ENCODE measurements at regions not wholly inside any gene's neighbourhood (a gene's known extent, or its start where the extent isn't known, plus 50 kb on each side); places are given as distances from the start of the nearest gene placed in this dataset.

DNA sequence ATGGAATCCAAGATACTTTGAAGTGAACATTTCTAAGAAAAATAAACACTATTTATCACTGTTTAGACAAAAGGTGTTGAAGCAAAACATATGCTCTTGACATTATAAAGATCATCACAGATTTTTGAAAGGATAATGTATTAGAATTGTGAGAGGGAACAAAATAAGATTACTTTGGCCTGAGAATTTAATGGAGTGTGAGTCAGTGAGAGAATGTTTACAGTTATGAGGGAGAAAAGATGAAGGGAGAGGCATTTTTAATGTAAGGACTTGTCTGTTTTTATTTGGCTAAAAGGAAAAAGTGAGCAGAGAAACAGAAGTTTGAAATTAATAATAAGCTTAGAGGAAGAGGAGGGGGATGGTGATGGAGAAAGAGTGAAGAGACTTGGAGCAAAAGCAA is 1010.1 kb downstream of the EFNA5 start:
- TF ChIP-seq GATA2 (IDR thresholded peaks at IDR 0.05; ENCODE audit: low read depth, low read length) (no peak), GATA3 (IDR thresholded peaks at IDR 0.05; ENCODE audit: low read depth, low read length) (no peak)

DNA sequence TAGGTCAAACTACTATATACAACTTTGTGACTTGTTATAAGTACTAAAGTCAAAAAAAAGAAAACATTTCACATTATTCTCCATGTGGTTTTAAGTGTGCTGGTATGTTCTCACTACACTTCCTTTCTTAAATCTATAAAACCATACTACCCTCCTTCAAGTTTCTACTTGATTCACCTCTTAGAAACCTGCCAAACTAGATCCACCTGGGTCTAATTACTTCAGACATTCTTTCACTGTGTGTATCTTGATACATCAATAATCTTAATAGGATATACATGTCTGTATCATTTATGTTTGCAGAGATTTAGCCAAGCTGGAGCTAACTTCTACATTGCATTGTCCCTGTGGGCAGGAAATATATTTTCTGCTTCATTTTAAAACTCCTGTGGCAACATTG is 1012.6 kb downstream of the EFNA5 start:
- TF ChIP-seq GATA3 (IDR thresholded peaks at IDR 0.05; ENCODE audit: low read depth, low read length), result no peak
- TF ChIP-seq GATA2 (IDR thresholded peaks at IDR 0.05; ENCODE audit: low read depth, low read length), result no peak

DNA sequence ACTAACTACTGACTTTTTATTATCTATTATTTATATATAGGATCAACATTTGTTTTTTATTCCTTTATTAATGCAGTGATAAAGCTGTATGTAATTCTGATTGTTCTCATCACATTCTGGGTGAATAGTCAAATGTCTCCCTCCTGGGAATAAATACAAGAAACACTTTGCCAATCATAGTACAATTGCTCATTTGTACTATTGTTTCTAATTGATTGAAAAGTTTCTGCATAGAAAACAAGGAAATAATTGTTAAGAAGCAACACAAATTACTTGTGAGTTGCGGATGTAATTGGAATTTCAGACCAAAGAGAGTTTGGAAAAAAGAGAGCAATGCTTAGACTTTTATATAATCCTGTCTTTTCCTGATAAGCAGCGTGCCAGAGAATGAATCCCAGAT is 1013.9 kb downstream of the EFNA5 start:
- TF ChIP-seq GATA2 (IDR thresholded peaks at IDR 0.05; ENCODE audit: low read depth, low read length) (no peak), GATA3 (IDR thresholded peaks at IDR 0.05; ENCODE audit: low read depth, low read length) (no peak)

DNA sequence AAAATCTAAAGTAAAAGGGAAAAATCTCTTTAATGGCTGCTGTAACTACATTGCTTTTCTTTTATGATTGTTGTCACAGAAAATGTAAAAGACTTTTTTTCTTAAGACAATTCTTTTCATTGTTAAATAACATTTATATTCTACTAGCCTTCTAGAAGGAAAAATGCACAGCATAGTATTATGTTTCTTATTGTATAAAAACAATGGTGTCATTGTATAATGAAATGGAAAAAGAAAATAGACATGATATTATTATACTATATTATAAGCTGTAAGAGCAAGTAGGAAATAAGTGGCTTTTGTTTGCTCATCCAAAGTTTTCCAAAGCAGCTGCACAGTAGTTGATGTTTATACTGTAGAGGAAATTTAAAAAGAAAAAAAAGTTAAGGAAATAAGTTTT is 1021.7 kb downstream of the EFNA5 start:
- TF ChIP-seq GATA3 (IDR thresholded peaks at IDR 0.05; ENCODE audit: low read depth, low read length) (no peak), GATA2 (IDR thresholded peaks at IDR 0.05; ENCODE audit: low read depth, low read length) (no peak)

DNA sequence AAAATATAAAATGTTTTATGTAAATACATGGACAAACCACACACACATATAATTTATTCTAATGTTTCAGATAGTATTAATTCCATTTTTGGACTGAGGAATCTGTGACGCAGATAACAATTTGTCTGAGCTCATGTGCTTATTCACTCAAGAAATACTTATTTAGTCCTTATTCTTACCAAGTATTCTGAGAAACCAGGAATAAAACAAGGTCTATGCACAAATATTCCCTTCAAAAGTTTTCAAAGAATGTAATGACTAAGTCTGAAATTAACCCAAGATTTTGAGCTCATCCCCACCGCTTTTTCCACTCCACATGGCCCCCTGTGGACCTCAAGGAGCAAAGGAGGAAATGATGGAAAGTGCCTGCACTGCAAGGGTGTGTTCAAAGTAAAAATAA is 1022.3 kb downstream of the EFNA5 start:
- TF ChIP-seq GATA3 (IDR thresholded peaks at IDR 0.05; ENCODE audit: low read depth, low read length) (no peak), GATA2 (IDR thresholded peaks at IDR 0.05; ENCODE audit: low read depth, low read length) (no peak)

DNA sequence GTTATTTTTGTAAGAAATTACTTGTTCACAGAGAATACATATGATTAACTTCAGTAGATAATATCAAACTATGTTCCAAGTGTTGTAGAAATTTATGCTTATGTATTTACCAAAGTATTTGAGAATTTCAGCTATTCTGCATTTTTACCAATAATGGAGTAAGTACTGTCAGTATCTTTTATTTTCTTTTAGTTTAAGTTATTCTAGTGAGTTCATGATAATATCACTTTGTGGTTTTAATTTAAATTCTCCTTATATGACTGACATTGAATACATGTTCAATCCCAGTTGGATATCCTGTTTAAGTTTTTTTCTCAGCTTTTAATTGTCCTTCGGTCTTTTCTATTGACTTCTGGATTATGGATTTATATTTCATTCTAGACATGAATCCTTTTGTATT is 1024.6 kb downstream of the EFNA5 start:
- no peak for TF ChIP-seq GATA2 (IDR thresholded peaks at IDR 0.05; ENCODE audit: low read depth, low read length)
- TF ChIP-seq GATA3 (IDR thresholded peaks at IDR 0.05; ENCODE audit: low read depth, low read length), result no peak

DNA sequence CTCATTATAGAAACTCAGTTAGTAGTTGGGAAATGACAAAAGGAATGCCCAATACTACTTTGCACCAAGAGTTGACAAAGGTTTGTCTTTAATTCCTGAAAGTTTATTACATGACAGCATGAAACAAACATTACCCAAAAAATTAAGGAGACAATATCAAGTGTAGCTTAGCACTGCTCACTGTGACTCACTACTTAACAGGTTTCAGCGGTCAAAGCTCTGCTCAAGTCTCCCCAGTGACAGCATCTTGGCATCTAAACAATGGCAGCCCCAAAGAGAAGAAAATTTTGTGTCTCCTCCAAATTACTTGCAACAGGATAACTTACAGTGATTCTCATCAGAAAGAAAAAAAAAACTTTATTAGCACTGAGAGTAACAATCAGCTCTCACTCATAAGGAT is 1030.2 kb downstream of the EFNA5 start:
- TF ChIP-seq GATA2 (IDR thresholded peaks at IDR 0.05; ENCODE audit: low read depth, low read length) (no peak), GATA3 (IDR thresholded peaks at IDR 0.05; ENCODE audit: low read depth, low read length) (no peak)

DNA sequence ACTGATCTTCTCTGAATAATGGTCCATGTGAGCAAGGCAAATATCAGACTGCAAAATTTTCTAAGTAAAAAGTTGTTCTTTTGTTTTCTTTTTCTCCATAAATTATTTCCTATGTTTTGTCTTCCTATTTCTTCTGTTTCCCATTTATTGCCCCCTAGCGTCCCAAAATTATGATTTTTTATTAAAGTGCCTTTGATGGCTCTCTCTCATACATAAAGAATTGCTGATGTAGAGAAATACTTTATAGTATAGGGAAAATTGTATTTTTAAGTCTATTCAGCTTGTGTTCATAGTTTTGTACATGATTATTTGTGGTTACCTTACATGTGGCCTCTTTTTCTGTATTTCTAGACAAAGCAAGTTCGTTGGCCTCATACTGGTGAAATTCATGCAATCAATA is 1031.2 kb downstream of the EFNA5 start:
- no peak for TF ChIP-seq GATA3 (IDR thresholded peaks at IDR 0.05; ENCODE audit: low read depth, low read length)
- TF ChIP-seq GATA2 (IDR thresholded peaks at IDR 0.05; ENCODE audit: low read depth, low read length), result no peak

DNA sequence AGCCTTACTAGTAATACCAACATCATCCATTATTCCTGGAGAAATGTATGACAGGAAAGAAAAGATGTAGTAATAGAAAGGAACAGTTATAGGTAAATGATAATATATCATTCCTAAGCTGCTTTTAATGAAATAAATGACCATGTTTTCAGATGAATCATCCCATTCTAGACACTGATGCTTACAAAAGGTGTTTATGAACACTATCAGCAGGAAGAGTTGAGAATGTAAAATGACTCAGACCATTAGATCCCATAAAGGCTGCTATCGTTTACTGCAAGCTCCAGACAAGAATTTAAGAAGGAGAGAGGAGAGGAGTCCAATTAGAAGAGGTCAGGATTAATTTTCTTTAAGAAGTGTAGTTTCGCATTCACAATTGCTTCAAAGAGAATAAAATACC is 1033.5 kb downstream of the EFNA5 start:
- TF ChIP-seq GATA3 (IDR thresholded peaks at IDR 0.05; ENCODE audit: low read depth, low read length) (no peak), GATA2 (IDR thresholded peaks at IDR 0.05; ENCODE audit: low read depth, low read length) (no peak)

DNA sequence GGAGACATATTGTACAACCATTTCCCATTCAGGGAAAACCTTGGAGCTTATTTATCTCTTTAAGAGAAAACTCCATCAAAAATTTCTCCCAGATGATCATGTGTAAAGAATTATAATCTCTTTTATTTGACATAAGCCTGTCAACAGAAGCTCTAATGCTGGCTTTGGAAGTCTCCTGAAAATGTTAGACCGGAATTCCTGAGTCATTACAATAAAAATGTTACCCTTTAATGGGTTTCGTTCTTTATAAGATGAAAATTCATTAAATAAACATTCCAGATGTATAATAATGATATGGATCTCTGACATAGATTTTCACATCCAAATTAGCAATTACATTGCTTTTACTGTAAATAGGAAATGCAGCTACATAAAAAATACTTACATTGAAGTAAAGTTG is 1036.4 kb downstream of the EFNA5 start:
- TF ChIP-seq GATA3 (IDR thresholded peaks at IDR 0.05; ENCODE audit: low read depth, low read length) (no peak), GATA2 (IDR thresholded peaks at IDR 0.05; ENCODE audit: low read depth, low read length) (no peak)

DNA sequence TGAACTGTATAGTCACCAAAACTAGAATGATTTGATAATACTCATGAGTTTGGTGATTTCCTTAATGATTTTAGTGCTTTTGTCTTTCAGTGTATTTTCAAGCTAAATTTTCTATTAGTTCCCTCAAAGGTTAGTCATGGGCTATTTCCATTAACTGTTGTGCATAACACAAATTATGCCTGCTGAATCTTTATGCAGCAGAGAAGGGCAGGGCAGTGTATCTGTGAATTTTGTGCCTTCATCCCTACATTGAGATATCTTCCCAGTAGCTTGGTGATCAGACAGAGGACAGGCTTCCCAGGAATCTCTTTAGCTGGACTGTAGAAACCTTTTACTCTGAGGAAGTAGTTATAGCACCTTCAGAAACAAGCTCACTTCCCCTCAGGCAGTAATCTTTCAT is 1036.9 kb downstream of the EFNA5 start:
- TF ChIP-seq GATA2 (IDR thresholded peaks at IDR 0.05; ENCODE audit: low read depth, low read length) (no peak), GATA3 (IDR thresholded peaks at IDR 0.05; ENCODE audit: low read depth, low read length) (no peak)

DNA sequence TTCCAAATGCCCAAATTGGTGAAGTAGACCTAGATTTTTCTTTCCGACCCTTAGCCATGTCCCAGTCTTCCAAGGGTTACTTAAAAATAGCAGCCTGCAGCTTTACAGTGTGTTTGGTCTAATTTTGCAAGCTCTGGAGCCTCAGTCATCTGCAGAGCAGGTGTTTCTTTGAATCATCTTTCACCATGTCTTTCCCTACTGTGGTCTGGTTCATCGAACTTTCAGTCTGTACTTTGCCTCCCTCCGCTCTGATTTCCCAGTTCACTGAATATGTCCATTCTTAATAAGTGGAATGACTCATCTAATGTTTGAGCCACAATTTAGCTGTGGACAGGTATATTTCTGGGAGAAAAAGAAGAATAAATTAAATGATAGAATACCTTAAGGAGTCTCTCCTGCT is 1060.7 kb downstream of the EFNA5 start:
- no peak for TF ChIP-seq GATA2 (IDR thresholded peaks at IDR 0.05; ENCODE audit: low read depth, low read length)
- no peak for TF ChIP-seq GATA3 (IDR thresholded peaks at IDR 0.05; ENCODE audit: low read depth, low read length)

DNA sequence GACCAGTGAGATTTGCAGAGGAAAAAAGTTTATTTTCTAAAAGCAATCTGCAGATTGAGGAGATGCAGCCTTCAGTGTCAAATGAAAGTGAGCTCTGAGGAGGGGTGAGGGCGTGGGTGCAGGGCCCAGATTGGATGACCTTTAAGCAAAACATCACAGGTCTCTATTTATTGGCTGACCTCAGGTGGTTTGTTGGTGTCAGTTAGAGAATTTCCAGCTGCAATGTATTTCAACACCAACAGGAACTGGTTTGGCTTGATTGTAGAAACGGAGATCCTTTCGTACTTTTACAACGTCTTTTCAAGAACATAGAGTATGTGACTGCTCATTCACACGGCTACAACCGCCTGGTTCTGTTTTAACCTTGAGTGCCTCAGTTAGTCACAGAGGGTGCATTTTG is 1069.1 kb downstream of the EFNA5 start:
- TF ChIP-seq GATA2 (IDR thresholded peaks at IDR 0.05; ENCODE audit: low read depth, low read length), result no peak
- no peak for TF ChIP-seq GATA3 (IDR thresholded peaks at IDR 0.05; ENCODE audit: low read depth, low read length)

DNA sequence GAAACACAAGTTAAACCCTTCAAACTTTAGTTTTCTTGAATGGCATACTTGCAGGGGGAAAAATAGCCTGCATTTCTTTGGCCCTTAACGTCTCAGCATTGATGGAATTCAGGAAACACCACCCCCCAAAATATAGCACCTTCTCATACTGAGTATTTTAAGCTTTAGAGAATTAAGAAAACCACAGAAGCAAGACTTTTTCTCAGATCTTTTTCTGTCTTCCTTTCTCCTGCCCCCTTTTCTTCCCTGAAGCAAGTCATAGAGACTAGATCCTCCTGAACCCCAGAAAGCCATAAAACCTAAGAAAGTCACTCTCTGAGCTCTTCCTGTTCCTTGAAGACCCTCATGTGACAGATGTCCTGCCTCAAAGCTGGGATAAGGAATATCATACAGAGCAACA is 1069.9 kb downstream of the EFNA5 start:
- TF ChIP-seq GATA2 (IDR thresholded peaks at IDR 0.05; ENCODE audit: low read depth, low read length) (no peak), GATA3 (IDR thresholded peaks at IDR 0.05; ENCODE audit: low read depth, low read length) (no peak)

DNA sequence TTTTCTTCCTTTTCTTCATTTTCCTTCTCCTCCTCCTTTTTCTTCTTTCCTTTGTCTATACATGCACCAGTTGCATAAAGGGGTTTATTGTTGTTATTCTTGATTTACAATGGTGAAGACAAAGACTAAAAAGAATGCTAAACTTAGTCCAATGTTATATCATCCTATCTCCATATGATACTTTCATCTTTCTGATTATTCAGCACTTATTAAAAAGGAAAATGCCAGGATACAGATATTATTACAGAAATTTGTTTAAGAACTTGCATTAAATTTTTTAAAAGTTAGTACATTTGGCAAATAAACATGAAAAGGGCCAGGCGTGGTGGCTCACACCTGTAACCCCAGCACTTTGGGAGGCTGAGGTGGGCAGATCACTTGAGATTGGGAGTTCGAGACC is 1074.9 kb downstream of the EFNA5 start:
- TF ChIP-seq GATA2 (IDR thresholded peaks at IDR 0.05; ENCODE audit: low read depth, low read length) (no peak), GATA3 (IDR thresholded peaks at IDR 0.05; ENCODE audit: low read depth, low read length) (no peak)

DNA sequence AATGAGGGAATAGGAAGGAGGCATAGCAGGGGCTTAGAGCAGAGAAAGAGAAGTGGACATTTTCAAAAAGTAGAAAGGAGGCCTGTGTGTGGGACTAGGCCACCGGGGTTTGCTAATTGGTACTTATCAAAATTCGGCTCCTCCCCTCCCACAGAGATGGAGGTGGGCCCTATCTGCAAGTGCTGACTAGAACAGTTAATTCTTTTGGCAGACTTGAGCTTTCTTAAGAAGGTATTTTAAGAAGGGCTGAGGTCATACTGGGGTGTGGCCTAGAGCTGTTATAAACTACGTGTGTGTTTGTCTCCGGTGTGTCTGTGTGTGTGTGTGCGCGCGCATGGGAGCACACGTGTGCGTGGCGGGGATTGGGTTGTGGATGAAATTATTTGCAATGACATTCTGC is 1086.5 kb downstream of the EFNA5 start:
- TF ChIP-seq GATA2 (IDR thresholded peaks at IDR 0.05; ENCODE audit: low read depth, low read length) (no peak), GATA3 (IDR thresholded peaks at IDR 0.05; ENCODE audit: low read depth, low read length) (no peak)
